NCI-H524 treated with DMSO at 0.1 percent for 48 hours (cell line): ENCODE measurements at regions not wholly inside any gene's neighbourhood (a gene's known extent, or its start where the extent isn't known, plus 50 kb on each side); places are given as distances from the start of the nearest gene placed in this dataset.
"Not testable (repeated sequence)": the region's sequence is repeated elsewhere in the genome, so short reads cannot be mapped to it uniquely, and the experiment has no call there.

ENCODE experiments used
- DNase-seq: peaks from one replicate; lab custom pipeline; 2025; lab: John Stamatoyannopoulos, UW

DNA sequence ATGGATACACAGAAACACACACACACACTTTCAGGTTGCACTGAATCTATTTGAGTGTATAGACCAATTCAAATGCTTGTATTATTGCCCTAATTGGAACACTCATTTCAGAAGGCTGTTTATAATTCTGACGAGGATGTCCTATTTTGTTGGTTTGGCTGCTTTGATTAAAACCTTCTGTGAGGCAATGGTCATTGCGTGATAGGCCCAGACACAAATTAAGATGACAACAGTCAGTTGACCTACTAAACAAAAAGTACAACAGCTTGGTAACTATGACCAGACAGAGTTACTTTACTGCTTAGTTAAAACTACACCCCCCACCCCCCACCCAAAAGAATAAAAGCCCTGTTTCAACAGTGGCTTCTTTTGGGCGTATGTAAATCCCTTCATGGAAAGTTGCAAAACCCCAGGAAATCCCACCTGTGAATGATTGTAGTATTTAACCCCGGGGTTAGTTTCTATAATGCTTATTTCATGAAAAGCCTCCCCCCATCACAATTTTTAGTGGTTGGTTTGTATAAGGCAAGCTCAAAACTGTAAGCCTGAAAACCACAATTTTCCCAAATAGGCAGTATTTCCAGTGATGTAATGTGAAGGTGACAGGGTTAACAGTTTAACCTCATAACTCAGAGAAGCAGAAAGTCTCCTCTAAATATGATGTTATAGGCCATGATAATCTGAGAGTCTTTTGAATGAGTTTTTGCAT is 340.8 kb downstream of the FGF10 start:
- no peak for DNase-seq

DNA sequence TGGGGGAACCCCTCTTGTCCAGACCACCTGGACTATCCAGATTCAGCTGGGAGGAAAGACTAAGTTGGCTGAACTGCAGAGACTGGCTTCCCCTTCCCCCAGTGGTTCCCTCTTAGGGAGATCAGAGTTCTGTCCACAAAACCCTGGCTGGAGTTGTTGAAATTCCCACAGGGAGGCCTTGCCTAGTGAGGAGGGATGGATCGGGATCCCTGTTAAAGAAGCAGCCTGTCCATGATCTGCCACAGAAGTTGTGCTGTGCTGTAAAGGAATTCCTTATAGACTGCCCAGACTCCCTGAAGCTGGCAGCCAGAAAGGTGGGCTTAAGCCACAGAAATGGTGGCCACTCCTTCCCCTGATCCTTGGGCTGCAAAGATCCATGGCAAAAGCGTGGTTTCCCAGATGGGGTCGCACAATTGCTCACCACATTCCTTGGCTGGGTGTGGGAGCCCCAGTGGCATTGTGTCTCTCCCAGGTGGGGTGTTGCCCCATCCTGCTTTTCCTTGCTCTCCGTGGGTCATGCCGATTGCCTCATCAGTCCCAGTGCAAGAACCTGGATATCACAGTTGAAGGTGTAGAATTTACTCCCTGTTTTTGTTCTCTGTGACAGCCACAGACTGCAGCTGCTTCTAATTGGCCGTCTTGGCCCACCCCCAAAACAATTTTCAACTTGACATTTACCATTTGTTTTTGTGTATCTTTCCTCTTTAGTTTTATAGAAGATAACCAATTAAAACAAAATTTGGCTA is 342.4 kb downstream of the FGF10 start:
- DNase-seq, result no peak

DNA sequence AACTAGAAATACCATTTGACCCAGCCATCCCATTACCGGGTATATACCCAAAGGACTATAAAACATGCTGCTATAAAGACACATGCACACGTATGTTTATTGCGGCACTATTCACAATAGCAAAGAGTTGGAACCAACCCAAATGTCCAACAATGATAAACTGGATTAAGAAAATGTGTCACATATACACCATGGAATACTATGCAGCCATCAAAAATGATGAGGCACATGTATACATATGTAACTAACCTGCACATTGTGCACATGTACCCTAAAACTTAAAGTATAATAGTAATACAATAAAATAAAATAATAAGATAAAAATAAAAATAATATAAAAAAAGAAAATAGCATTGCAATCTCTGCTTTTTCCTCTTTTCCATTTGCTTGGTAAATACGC is 344.7 kb downstream of the FGF10 start:
- DNase-seq, result not testable (repeated sequence)

DNA sequence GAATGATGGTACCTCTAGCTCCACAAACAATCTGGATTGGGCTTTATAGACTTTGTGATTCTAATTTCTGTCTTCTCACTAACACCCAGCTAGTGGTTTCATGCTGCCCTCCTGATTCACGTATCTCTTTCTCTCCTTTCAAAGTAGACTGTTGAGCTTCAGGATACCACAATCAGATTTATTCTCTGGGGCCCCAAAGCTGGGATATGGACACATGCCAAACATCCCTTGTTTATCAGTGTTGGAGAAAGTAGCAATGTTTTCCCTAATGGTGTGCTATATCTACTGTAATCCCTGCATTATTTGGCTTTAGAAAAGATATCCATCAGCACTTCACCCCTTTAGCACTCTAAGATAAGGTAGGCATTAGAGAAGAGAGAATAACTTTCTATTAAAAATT is 361.0 kb downstream of the FGF10 start:
- DNase-seq, result no peak

DNA sequence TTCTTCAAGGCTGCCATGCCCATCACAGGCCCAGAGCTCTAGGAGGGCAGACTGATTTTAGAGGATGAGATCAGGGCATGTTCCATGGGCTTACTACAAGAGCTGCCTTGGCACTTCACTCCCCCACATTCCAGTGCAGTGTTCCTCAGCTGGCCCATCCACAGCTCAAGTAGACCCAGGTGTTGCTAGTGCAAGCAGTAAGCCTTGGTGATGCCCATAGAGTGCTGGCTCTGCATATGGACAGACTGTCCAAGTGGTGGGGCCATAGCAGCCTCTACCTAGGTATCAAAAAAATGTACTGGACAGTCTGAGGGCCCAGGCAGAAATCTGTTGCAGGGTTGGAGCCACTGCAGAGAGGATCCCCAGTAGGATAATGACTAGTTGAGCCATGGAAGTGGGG is 366.6 kb downstream of the FGF10 start:
- no peak for DNase-seq

DNA sequence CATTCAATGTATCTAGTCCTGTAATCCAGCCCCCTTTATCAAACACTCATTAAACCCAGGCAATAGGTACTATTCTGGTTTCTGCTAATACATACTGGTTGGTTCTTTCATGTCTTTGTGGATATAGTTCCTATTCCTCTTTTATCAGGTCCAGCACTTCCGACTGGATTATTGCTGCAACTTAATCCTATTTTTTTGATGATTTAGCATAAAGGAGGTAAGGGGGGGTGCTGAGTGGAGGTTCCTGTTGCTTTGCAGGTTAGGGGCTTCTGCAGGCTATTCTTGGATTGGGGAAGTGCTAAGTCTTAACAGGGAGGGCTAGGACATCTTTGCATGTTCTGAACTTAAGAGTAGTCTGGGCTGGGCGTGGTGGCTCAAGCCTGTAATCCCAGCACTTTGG is 377.7 kb downstream of the FGF10 start:
- no peak for DNase-seq

DNA sequence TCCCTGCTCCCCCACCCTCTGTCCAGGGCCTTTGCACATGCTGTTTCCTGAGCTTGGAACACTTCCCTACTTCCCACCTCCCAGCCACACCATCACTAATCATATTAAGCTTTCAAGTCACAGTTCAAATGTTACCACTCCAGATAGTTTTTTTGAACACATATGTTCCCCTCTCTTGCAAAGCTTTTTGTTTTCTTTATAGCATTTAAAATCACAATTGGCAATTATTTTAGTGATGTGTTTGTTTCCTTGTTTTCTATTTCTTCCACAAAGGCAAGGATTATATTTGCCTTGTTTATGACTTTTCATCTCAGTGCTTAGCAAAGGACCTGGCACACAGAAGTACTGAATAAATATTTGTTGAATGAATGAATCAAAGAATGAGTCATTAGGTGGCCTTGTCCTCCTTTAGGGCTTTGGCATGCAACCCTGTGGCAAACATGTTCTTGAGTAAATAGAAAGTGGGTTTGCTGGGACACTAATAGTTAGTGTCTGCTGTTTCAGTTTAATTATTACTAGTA is 386.8 kb downstream of the FGF10 start:
- DNase-seq, result no peak

DNA sequence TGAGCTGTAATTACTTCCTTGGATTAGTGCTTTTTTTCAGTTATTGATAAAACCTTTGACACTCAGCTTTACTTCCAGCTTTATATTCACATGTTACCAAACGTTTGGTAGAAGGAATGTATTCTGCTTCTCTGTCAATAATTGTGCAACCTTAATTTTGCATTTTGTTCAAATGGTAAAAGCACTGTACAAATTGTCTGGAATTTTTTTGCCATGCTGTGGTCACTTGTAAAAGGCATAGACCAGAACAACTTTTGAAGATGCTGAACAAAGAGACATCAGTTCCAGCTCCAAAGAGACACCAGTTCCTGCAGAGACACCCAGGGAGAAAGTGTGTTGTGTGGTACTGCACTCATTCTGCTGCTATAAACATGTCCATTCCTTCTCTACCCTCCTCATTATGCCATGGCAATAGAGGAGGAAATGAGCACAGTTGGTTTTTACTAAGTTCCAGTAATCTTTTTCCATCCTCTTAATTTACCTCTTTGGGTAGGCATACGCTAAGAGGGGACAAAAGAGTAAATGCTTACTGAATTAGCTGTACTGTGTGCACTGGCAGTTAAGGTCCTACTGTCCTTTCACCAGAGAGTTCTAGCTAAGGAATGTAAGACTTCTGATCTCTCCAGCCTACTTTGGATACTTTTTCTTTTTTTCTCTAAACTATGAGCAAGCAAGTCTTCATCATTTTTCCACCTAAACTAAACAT is 387.4 kb downstream of the FGF10 start:
- no peak for DNase-seq

DNA sequence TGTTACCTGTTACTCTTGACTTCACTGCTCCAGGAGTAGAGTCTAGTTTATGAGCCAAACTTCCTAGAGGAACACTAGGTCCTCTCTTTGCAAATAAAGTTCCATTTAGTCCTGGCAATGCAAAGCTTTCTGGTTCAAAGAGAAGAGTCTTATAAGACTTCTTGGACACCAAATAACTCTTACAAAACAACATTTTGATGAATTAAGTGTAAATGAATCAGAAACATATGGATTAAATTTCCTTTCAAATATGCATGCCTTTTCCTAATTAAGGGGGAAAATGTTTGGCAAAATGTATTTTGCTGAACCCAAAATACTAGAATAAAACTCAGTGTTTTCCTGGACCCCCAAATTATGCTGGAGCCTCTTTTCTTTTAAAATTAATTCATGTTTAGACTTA is 388.0 kb downstream of the FGF10 start:
- no peak for DNase-seq

DNA sequence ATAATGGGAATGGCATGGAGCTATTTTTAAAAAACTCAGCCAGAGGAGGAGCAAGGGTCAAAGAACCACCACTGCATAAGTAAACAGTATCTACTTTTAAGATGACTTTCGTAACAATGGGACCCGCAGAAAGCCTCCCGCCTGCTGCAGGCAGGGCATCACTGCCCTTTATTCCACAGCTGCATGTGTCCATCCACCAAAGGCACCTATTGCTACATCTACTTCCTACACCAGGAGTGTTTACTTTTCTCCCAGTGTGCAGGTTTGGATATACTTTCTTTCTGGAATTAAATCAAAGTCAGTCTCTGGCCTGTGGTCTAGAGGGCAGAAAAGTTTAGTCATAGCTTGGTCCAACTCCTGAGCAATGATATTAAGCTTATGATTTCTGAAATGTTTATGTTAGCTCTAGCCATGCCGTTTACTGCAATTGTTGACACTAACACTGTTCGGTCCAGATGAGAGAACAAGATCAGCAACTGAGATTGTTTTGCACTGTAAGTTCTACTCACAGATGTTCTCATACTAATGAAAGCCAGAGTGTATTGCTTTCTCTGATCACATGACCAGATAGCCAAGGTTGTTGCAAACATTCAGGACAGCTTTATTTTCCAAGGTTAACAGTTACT is 391.5 kb downstream of the FGF10 start:
- no peak for DNase-seq

DNA sequence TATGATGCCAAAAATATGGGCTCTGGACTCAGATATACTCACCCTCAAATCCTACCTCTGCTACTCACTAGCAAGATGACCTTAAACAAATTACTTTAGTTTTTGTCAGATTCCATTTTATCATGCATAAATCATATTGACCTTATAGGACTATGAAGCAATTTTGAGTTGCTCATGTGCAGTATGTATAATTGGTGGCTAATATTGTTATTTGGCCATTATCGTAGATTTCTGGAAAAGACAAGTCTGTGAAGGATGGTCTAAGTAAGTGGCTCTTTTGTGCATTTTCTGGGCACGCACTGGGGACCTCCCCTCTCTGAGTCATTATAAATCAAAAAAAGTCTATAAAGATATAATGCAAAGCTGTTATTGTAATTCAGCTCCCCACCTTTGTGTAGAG is 393.0 kb downstream of the FGF10 start:
- no peak for DNase-seq

DNA sequence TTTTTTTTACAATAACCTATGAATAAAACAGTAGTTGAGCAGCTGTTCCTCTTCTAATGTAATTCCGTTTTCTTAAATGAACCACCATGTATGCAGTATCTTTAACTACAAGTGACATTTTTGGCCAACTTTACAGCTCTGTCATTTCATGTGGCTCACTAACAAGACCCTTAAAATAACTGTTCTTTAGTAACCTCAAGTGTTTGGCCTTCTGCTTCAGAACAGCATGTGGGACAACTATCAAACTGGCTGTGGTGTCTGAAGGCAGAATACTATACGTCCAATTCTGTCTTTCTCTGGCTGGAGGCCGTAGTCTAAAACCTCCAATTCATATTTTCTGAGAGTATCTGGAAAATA is 391.4 kb downstream of the NNT start:
- DNase-seq, result no peak

DNA sequence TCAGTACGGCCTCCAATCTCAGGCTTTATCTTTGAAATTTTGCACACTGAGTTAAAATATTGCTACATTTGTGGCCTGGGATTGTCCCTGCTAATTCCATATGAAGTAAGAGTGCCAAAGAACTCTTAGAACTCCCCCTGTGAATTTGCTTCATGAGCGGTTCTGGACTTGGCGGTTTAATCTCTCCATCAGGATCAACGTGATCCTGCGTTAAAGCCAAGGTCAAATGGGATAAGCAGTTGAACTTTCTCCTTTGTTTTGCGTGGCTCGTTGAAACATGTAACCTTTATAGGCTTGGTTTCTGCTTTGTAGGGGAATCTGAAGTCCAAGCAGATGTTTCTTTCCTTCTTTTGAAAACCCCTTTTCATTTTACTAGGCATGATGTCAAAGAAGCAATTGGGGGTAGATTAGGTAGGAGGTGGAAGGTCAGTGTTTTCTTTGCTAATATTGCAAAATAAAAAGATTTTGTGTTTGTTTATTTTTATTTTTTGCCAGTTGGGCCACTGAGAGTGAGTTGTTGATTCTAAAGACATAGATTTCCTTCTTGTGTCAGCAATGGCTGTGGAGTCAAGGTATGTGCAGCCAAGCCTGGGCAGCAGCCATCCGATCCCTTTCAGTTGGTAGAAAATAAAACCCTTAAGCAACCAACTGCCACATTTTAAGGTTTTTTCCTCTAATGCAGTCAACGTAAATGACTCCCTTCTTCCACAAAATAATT is 390.8 kb downstream of the NNT start:
- DNase-seq, result no peak

DNA sequence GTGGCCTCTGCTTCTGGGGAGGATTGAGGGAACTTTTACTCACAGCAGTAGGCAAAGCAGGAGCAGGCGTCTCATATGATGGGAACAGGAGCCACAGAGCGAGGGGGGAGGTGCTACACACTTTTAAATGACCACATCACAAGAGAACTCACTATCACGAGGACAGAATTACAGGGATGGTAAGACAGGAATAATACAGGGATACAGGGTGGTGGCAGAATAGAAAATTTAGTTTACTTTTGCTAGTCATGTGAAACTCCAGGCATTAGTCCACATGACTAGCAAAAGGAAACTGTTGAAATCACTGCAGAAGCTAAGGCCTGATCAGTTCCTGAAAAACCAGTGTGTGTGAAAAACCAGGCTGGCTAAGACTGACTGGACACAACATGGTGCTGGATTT is 382.4 kb downstream of the NNT start:
- DNase-seq, result no peak

DNA sequence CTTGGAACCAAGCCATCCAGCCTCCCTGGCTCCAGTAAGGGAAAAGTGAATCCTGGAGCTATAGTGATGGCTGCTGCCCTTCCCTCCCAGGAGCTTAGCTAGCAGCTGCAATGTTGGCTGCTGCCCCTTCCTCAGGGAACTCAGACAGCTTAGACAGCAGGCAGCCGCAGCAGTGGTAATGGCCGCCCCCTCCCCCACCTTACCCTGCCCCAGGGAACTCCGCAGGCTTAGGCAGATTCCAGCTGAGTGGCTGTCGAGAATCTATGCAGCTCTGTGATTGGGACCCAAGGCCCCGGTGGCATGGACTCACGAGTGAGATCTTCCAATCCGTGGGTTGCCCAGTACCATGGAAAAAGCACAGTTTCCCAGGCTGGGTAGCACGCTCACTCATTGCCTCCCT is 378.6 kb downstream of the NNT start:
- DNase-seq, result no peak

DNA sequence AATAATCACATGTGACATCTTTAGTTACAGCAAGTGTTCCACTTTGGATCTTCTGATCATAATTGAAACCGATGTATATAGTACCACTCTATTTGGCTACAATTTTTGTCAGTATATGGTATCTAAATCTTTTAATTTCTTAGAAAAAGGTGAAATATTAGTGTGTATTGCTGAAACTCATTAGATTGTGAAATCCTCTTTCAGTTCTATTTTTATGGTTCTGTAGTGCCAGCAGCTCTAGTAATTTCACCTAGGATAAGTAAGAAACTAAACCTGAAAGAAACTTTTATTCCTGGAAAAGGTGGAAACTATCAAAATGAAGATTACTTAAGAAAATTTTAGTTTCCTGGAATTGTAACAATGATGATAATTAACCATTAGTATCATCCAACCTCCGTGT is 370.9 kb downstream of the NNT start:
- DNase-seq, result no peak

DNA sequence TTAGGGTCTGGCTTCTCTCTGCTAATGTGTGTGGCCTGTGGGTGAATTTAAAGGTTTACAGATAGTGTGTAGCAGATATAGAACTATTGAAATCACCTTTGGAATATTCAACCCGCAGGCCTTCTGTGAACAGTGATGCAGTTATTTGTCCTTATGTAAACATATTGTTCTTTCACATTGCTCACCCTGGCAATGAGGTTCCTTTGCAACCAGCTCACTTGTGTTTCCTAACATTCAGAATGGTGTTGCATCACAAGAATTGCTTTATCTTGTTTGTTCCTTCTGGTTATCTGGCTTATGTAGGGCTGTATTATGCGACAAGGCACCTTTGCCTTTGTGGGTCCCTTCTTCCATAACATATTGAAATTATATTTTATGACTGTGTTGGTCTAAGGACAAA is 370.3 kb downstream of the NNT start:
- DNase-seq, result no peak

DNA sequence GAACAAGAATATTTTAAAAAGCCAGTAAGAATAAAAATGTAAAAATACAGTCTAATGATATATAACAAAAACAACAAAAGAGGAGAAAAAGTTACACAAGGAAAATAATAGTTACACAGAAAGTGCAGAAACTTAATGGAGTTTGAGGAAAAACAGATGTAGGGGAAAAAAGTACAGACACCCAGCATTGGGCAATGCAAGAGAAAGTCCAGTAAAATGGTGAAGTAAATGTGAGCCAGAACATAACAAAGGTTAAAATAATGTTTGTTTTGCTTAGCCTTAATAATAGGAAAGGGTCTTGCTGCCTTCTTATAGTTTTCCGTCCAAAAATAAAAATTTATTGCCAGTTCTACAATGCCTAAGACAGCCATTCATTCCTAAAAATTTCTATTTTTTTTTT is 364.2 kb downstream of the NNT start:
- DNase-seq, result no peak

DNA sequence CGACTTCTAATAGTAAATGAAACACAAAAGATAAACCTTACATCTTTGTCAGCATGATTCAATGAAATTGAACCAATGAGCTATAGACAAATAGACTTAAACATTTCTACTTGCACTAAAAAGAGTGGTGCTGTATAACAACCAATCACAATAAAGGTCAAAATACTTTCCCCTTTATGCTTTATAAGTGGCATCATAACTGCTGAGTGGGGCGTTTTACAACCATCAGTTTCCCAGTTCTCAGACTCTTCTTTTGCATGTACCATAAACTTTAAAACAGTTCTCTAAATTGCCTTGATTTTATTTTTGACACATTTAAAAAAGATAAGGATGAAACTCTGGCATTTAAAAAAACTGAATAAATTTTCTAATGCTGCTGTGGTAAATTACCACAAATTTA is 356.2 kb downstream of the NNT start:
- DNase-seq, result no peak

DNA sequence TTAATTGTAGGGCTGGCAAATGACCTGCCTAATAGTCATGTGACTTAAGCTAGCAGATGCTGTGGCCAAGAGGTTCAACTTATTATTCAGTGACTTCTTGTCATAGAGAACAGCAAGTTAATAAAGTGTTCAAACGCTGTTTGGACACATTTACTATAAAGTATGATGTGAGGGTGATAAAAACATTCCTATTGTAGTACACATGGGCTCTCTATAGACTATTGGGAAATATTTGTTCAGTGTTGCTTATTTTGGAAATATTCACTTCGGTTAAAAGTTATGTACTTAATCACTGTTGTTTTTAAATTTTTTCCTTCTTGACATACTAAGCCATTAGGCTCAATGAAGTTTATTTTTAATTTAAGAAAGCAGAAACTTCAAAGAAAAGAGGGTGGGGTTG is 345.0 kb downstream of the NNT start:
- DNase-seq, result no peak

DNA sequence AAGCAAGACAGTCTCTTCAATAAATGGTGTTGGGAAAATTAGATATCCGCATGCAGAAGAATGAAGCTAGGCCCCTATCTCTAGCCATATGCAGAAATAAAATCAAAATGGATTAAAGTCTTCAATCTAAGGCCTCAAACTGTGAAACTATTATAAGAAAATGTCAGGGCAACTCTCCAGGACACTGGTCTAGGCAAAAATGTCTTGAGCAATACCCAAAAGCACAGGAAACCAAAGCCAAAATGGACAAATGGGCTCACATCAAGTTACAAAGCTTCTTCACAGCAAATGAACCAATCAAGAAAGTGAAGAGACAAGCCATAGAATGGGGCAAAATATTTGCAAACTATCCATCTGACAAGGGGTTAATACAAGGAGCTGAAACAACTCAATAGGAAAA is 338.8 kb downstream of the NNT start:
- DNase-seq, result no peak

DNA sequence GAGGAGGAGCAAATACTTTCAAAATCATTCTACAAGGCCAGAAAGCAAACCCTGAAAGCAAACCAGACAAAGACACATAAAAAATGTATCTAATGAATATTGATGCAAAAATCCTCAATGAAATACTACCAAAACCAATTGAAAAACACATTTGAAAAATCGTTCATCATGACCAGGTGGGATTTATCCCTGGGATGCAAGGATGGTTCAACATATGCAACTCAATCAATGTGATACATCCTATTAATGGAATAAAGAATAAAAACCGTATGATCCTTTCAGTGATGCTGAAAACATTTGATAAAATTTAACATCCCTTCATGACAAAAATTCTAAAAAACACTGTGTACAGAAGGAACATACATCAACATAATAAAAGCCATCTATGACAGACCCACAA is 337.6 kb downstream of the NNT start:
- DNase-seq, result no peak
